ENCODE measurements at regions not wholly inside any gene's neighbourhood (a gene's known extent, or its start where the extent isn't known, plus 50 kb on each side); places are given as distances from the start of the nearest gene placed in this dataset.

DNA sequence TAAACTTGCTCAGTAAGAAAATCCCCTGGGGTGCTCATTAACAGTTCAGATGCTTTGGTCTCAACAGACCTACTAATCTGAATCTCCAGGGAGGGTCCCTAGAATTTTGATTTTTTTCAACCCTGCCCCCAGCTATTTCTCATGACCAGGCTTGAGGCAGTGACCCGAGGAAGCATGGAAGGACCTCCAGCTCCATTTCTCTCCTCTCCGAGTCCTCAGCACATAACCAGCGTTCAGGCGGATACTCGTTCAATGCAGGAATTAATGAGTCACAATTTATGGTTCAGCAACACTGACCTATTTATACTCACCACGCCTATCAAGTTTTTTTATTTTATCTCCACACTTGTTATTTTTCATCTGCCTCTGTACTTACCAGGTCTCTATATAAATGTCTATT, 369.2 kb upstream of the CDH4 start:
- H3K4me3 ChIP-seq (ENCODE audit: low read depth in 1 of 5, low read length in 5 of 5), result no peak overlapping the region
- no peak overlapping the region for H3K9ac ChIP-seq (ENCODE audit: low read length in 5 of 5)

GRCh38 chr20:60883496-60883895, 368.6 kb upstream of the CDH4 start:
- no peak overlapping the region for H3K27ac ChIP-seq (ENCODE audit: low read depth, low read length)
- no peak overlapping the region for H3K9ac ChIP-seq (ENCODE audit: low read length in 5 of 5)
- H3K27me3 ChIP-seq (ENCODE audit: control insufficient read depth in 5 of 5, insufficient read depth in 4 of 5, low read length in 5 of 5), result peaks cover 0 to 5% (median 3%) of the 10 kb centered on the region in 5 donors
- H3K36me3 ChIP-seq (ENCODE audit: control insufficient read depth in 5 of 5, insufficient read depth in 5 of 5, low read length in 5 of 5), result no peaks in the 10 kb centered on the region
- H3K4me1 ChIP-seq (ENCODE audit: control insufficient read depth in 5 of 5, insufficient read depth in 5 of 5, low read length in 5 of 5), result no peaks in the 10 kb centered on the region
- H3K9me3 ChIP-seq (ENCODE audit: control insufficient read depth in 5 of 5, low read length in 5 of 5), result no peaks in the 10 kb centered on the region
- H3K4me3 ChIP-seq (ENCODE audit: low read depth in 1 of 5, low read length in 5 of 5), result no peak overlapping the region

More for the DNA sequence above, 369.2 kb upstream of the CDH4 start:
- no peaks in the 10 kb centered on the region for H3K4me1 ChIP-seq (ENCODE audit: control insufficient read depth in 5 of 5, insufficient read depth in 5 of 5, low read length in 5 of 5)
- no peaks in the 10 kb centered on the region for H3K9me3 ChIP-seq (ENCODE audit: control insufficient read depth in 5 of 5, low read length in 5 of 5)
- H3K27me3 ChIP-seq (ENCODE audit: control insufficient read depth in 5 of 5, insufficient read depth in 4 of 5, low read length in 5 of 5), result peaks cover 0 to 4% (median 3%) of the 10 kb centered on the region in 5 donors
- H3K27ac ChIP-seq (ENCODE audit: low read depth, low read length), result no peak overlapping the region
- no peaks in the 10 kb centered on the region for H3K36me3 ChIP-seq (ENCODE audit: control insufficient read depth in 5 of 5, insufficient read depth in 5 of 5, low read length in 5 of 5)

DNA sequence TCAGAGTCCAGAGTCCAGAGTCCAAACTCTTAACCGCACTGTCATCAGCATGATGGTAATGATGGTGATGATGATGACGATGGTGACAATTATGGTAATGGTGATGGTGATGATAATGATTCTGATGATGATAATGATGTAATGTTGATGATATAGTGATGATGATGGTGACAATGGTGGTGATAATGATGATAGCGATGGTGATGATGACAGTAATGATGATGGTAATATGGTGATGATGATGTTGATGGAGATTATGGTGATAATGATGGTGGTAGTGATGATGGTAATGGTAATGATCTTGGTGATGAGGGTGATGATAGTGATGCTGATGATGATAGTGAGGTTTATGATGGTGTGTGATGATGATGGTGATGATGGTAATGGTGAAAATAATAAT, 367.8 kb upstream of the CDH4 start:
- no peaks in the 10 kb centered on the region for H3K4me1 ChIP-seq (ENCODE audit: control insufficient read depth in 5 of 5, insufficient read depth in 5 of 5, low read length in 5 of 5)
- no peak overlapping the region for H3K4me3 ChIP-seq (ENCODE audit: low read depth in 1 of 5, low read length in 5 of 5)
- H3K27me3 ChIP-seq (ENCODE audit: control insufficient read depth in 5 of 5, insufficient read depth in 4 of 5, low read length in 5 of 5), result peaks cover 0 to 7% (median 3%) of the 10 kb centered on the region in 5 donors
- no peak overlapping the region for H3K9ac ChIP-seq (ENCODE audit: low read length in 5 of 5)
- H3K36me3 ChIP-seq (ENCODE audit: control insufficient read depth in 5 of 5, insufficient read depth in 5 of 5, low read length in 5 of 5), result no peaks in the 10 kb centered on the region
- H3K27ac ChIP-seq (ENCODE audit: low read depth, low read length), result no peak overlapping the region
- H3K9me3 ChIP-seq (ENCODE audit: control insufficient read depth in 5 of 5, low read length in 5 of 5), result no peaks in the 10 kb centered on the region

- no peaks in the 10 kb centered on the region for H3K4me1 ChIP-seq (ENCODE audit: control insufficient read depth in 5 of 5, insufficient read depth in 5 of 5, low read length in 5 of 5)
- H3K9ac ChIP-seq (ENCODE audit: low read length in 5 of 5), result no peak overlapping the region
- no peak overlapping the region for H3K27ac ChIP-seq (ENCODE audit: low read depth, low read length)
- no peaks in the 10 kb centered on the region for H3K9me3 ChIP-seq (ENCODE audit: control insufficient read depth in 5 of 5, low read length in 5 of 5)
- no peak overlapping the region for H3K4me3 ChIP-seq (ENCODE audit: low read depth in 1 of 5, low read length in 5 of 5)
- H3K36me3 ChIP-seq (ENCODE audit: control insufficient read depth in 5 of 5, insufficient read depth in 5 of 5, low read length in 5 of 5), result no peaks in the 10 kb centered on the region
- peaks cover 0 to 7% (median 3%) of the 10 kb centered on the region in 5 donors for H3K27me3 ChIP-seq (ENCODE audit: control insufficient read depth in 5 of 5, insufficient read depth in 4 of 5, low read length in 5 of 5)
Observed at GRCh38 chr20:60888771-60889170, 363.3 kb upstream of the CDH4 start.

GRCh38 chr20:60892095-60892813, 359.8 kb upstream of the CDH4 start:
- H3K4me3 ChIP-seq (ENCODE audit: low read depth in 1 of 5, low read length in 5 of 5), result no peak overlapping the region
- no peaks in the 10 kb centered on the region for H3K9me3 ChIP-seq (ENCODE audit: control insufficient read depth in 5 of 5, low read length in 5 of 5)
- H3K9ac ChIP-seq (ENCODE audit: low read length in 5 of 5), result no peak overlapping the region
- no peak overlapping the region for H3K27ac ChIP-seq (ENCODE audit: low read depth, low read length)
- H3K4me1 ChIP-seq (ENCODE audit: control insufficient read depth in 5 of 5, insufficient read depth in 5 of 5, low read length in 5 of 5), result no peaks in the 10 kb centered on the region
- peaks cover 0 to 5% (median 0%) of the 10 kb centered on the region in 5 donors for H3K27me3 ChIP-seq (ENCODE audit: control insufficient read depth in 5 of 5, insufficient read depth in 4 of 5, low read length in 5 of 5)
- no peaks in the 10 kb centered on the region for H3K36me3 ChIP-seq (ENCODE audit: control insufficient read depth in 5 of 5, insufficient read depth in 5 of 5, low read length in 5 of 5)

GRCh38 chr20:60894091-60894490, 358.0 kb upstream of the CDH4 start:
- H3K4me1 ChIP-seq (ENCODE audit: control insufficient read depth in 5 of 5, insufficient read depth in 5 of 5, low read length in 5 of 5), result no peaks in the 10 kb centered on the region
- H3K9ac ChIP-seq (ENCODE audit: low read length in 5 of 5), result no peak overlapping the region
- H3K27me3 ChIP-seq (ENCODE audit: control insufficient read depth in 5 of 5, insufficient read depth in 4 of 5, low read length in 5 of 5), result peaks cover 0 to 3% (median 0%) of the 10 kb centered on the region in 5 donors
- no peaks in the 10 kb centered on the region for H3K9me3 ChIP-seq (ENCODE audit: control insufficient read depth in 5 of 5, low read length in 5 of 5)
- H3K27ac ChIP-seq (ENCODE audit: low read depth, low read length), result no peak overlapping the region
- no peaks in the 10 kb centered on the region for H3K36me3 ChIP-seq (ENCODE audit: control insufficient read depth in 5 of 5, insufficient read depth in 5 of 5, low read length in 5 of 5)
- no peak overlapping the region for H3K4me3 ChIP-seq (ENCODE audit: low read depth in 1 of 5, low read length in 5 of 5)

GRCh38 chr20:60895363-60896079, 356.5 kb upstream of the CDH4 start:
- Histone ChIP-seq H3K9me3 (ENCODE audit: control insufficient read depth in 5 of 5, low read length in 5 of 5) (no peaks in the 10 kb centered on the region), H3K27me3 (ENCODE audit: control insufficient read depth in 5 of 5, insufficient read depth in 4 of 5, low read length in 5 of 5) (peaks cover 0 to 3% (median 0%) of the 10 kb centered on the region in 5 donors), H3K9ac (ENCODE audit: low read length in 5 of 5) (no peak overlapping the region), H3K36me3 (ENCODE audit: control insufficient read depth in 5 of 5, insufficient read depth in 5 of 5, low read length in 5 of 5) (no peaks in the 10 kb centered on the region), H3K4me1 (ENCODE audit: control insufficient read depth in 5 of 5, insufficient read depth in 5 of 5, low read length in 5 of 5) (no peaks in the 10 kb centered on the region), H3K27ac (ENCODE audit: low read depth, low read length) (no peak overlapping the region), H3K4me3 (ENCODE audit: low read depth in 1 of 5, low read length in 5 of 5) (no peak overlapping the region)

- H3K4me1 ChIP-seq (ENCODE audit: control insufficient read depth in 5 of 5, insufficient read depth in 5 of 5, low read length in 5 of 5), result peaks cover 0 to 2% (median 0%) of the 10 kb centered on the region in 5 donors
Observed at GRCh38 chr20:60897976-60898375, 354.1 kb upstream of the CDH4 start.

GRCh38 chr20:60899320-60899719, 352.7 kb upstream of the CDH4 start:
- H3K4me1 ChIP-seq (ENCODE audit: control insufficient read depth in 5 of 5, insufficient read depth in 5 of 5, low read length in 5 of 5), result peaks cover 0 to 2% (median 0%) of the 10 kb centered on the region in 5 donors
- H3K9me3 ChIP-seq (ENCODE audit: control insufficient read depth in 5 of 5, low read length in 5 of 5), result peaks cover 4 to 30% (median 18%) of the 10 kb centered on the region in 5 donors
- no peaks in the 10 kb centered on the region for H3K36me3 ChIP-seq (ENCODE audit: control insufficient read depth in 5 of 5, insufficient read depth in 5 of 5, low read length in 5 of 5)
- H3K9ac ChIP-seq (ENCODE audit: low read length in 5 of 5), result no peak overlapping the region
- no peak overlapping the region for H3K4me3 ChIP-seq (ENCODE audit: low read depth in 1 of 5, low read length in 5 of 5)
- peaks cover 0 to 3% (median 0%) of the 10 kb centered on the region in 5 donors for H3K27me3 ChIP-seq (ENCODE audit: control insufficient read depth in 5 of 5, insufficient read depth in 4 of 5, low read length in 5 of 5)
- no peak overlapping the region for H3K27ac ChIP-seq (ENCODE audit: low read depth, low read length)

More at GRCh38 chr20:60897976-60898375, 354.1 kb upstream of the CDH4 start:
- peaks cover 0 to 3% (median 0%) of the 10 kb centered on the region in 5 donors for H3K27me3 ChIP-seq (ENCODE audit: control insufficient read depth in 5 of 5, insufficient read depth in 4 of 5, low read length in 5 of 5)
- no peak overlapping the region for H3K4me3 ChIP-seq (ENCODE audit: low read depth in 1 of 5, low read length in 5 of 5)
- H3K27ac ChIP-seq (ENCODE audit: low read depth, low read length), result no peak overlapping the region
- H3K36me3 ChIP-seq (ENCODE audit: control insufficient read depth in 5 of 5, insufficient read depth in 5 of 5, low read length in 5 of 5), result no peaks in the 10 kb centered on the region
- H3K9ac ChIP-seq (ENCODE audit: low read length in 5 of 5), result no peak overlapping the region
- peaks cover 4 to 23% (median 18%) of the 10 kb centered on the region in 5 donors for H3K9me3 ChIP-seq (ENCODE audit: control insufficient read depth in 5 of 5, low read length in 5 of 5)

DNA sequence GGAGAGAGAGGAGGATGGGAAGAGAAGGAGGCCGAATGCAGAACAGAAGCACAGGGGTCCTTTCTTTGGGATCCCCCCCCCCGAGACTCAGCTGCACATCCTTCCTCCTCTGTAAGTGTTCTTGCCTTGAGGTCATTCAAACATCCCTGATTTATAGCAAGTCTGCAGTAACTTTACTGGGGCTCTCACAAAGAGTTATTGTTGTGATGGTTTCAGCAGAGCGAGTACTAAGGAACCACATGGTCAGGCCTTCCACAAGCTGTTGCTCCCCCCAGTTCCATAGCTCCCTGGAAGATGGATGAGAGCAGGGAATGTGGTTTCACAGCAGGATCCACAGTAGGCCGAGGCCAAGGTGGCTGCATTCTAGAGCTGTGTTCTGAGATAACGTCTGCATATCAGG, 351.4 kb upstream of the CDH4 start:
- Histone ChIP-seq H3K27me3 (ENCODE audit: control insufficient read depth in 5 of 5, insufficient read depth in 4 of 5, low read length in 5 of 5) (peaks cover 0 to 3% (median 2%) of the 10 kb centered on the region in 5 donors), H3K27ac (ENCODE audit: low read depth, low read length) (no peak overlapping the region), H3K4me3 (ENCODE audit: low read depth in 1 of 5, low read length in 5 of 5) (no peak overlapping the region), H3K9ac (ENCODE audit: low read length in 5 of 5) (no peak overlapping the region), H3K36me3 (ENCODE audit: control insufficient read depth in 5 of 5, insufficient read depth in 5 of 5, low read length in 5 of 5) (no peaks in the 10 kb centered on the region), H3K9me3 (ENCODE audit: control insufficient read depth in 5 of 5, low read length in 5 of 5) (peaks cover 4 to 30% (median 18%) of the 10 kb centered on the region in 5 donors), H3K4me1 (ENCODE audit: control insufficient read depth in 5 of 5, insufficient read depth in 5 of 5, low read length in 5 of 5) (peaks cover 0 to 2% (median 0%) of the 10 kb centered on the region in 5 donors)
